MG63 (cell line): ENCODE measurements at regions not wholly inside any gene's neighbourhood (a gene's known extent, or its start where the extent isn't known, plus 50 kb on each side); places are given as distances from the start of the nearest gene placed in this dataset.

Experiments used
- DNase-seq: peaks from one replicate; pipeline ENCODE4 v3.0.0-alpha.2; 2020
- H3K27me3 ChIP-seq: fragments of 250-450 bp; sonication (Bioruptor Pico); 2 replicates; pipeline ENCODE4 v1.5.1; 2020; ENCODE audit warnings: mild to moderate bottlenecking, moderate library complexity
- H3K36me3 ChIP-seq: fragments of 250-450 bp; sonication (Bioruptor Pico); 2 replicates; pipeline ENCODE4 v1.5.1; 2020; ENCODE audit warnings: mild to moderate bottlenecking, moderate library complexity
- H3K4me3 ChIP-seq: fragments of 250-450 bp; sonication (Bioruptor Pico); 2 replicates; pipeline ENCODE4 v1.5.1; 2020; ENCODE audit warnings: mild to moderate bottlenecking, moderate library complexity
- H3K9me3 ChIP-seq: fragments of 250-450 bp; sonication (Bioruptor Pico); 2 replicates; pipeline ENCODE4 v1.5.1; 2020; ENCODE audit warnings: mild to moderate bottlenecking, moderate library complexity

GRCh38 chr10:15462253-15462897 is 91.3 kb upstream of the FAM171A1 start:
- Histone ChIP-seq H3K27me3 (no peaks in the 10 kb centered on the region), H3K36me3 (no peaks in the 10 kb centered on the region), H3K9me3 (0 out of 2 replicates have a peak, but pooled peaks cover 2% of the 10 kb centered on the region), H3K4me3 (no peak overlapping the region)
- DNase-seq = no peak

- DNase-seq = peak; percentile 76
- Histone ChIP-seq H3K36me3 (no peaks in the 10 kb centered on the region), H3K9me3 (0 out of 2 replicates have a peak, but pooled peaks cover 2% of the 10 kb centered on the region), H3K27me3 (no peaks in the 10 kb centered on the region), H3K4me3 (no peak overlapping the region)
Observed at GRCh38 chr10:15461353-15462108, 90.4 kb upstream of the FAM171A1 start.

GRCh38 chr10:15460661-15461060 is 89.6 kb upstream of the FAM171A1 start:
- Histone ChIP-seq H3K9me3 (0 out of 2 replicates have a peak, but pooled peaks cover 2% of the 10 kb centered on the region), H3K36me3 (no peaks in the 10 kb centered on the region), H3K4me3 (no peak overlapping the region), H3K27me3 (no peaks in the 10 kb centered on the region; the same call in 1 of the 2 replicates)
- DNase-seq = no peak

- Histone ChIP-seq H3K9me3 (0 out of 2 replicates have a peak, but pooled peaks cover 2% of the 10 kb centered on the region), H3K4me3 (no peak overlapping the region), H3K27me3 (no peaks in the 10 kb centered on the region; the same call in 1 of the 2 replicates), H3K36me3 (no peaks in the 10 kb centered on the region)
- DNase-seq = no peak
Observed at GRCh38 chr10:15459218-15459617, 88.1 kb upstream of the FAM171A1 start.

GRCh38 chr10:15457382-15457781 is 86.3 kb upstream of the FAM171A1 start:
- Histone ChIP-seq H3K9me3 (no peaks in the 10 kb centered on the region), H3K27me3 (no peaks in the 10 kb centered on the region; the same call in 1 of the 2 replicates), H3K36me3 (no peaks in the 10 kb centered on the region), H3K4me3 (no peak overlapping the region)
- no peak for DNase-seq

- Histone ChIP-seq H3K36me3 (no peaks in the 10 kb centered on the region), H3K9me3 (no peaks in the 10 kb centered on the region), H3K27me3 (no peaks in the 10 kb centered on the region; the same call in 1 of the 2 replicates), H3K4me3 (no peak overlapping the region)
- no peak for DNase-seq
Observed at GRCh38 chr10:15455456-15455855, 84.4 kb upstream of the FAM171A1 start.

- no peaks in the 10 kb centered on the region; the same call in 1 of the 2 replicates for H3K27me3 ChIP-seq
- no peak for DNase-seq
- no peak overlapping the region for H3K4me3 ChIP-seq
- no peaks in the 10 kb centered on the region for H3K9me3 ChIP-seq
- H3K36me3 ChIP-seq = no peaks in the 10 kb centered on the region
Observed at GRCh38 chr10:15453926-15454325, 82.8 kb upstream of the FAM171A1 start.

- no peak overlapping the region for H3K4me3 ChIP-seq
- no peaks in the 10 kb centered on the region for H3K9me3 ChIP-seq
- no peaks in the 10 kb centered on the region; the same call in 1 of the 2 replicates for H3K27me3 ChIP-seq
- DNase-seq = no peak
- H3K36me3 ChIP-seq = no peaks in the 10 kb centered on the region
Observed at GRCh38 chr10:15453457-15453856, 82.4 kb upstream of the FAM171A1 start.

GRCh38 chr10:15452545-15452944 is 81.5 kb upstream of the FAM171A1 start:
- no peaks in the 10 kb centered on the region for H3K9me3 ChIP-seq
- peaks cover 2% of the 10 kb centered on the region; the same call in 1 of the 2 replicates for H3K27me3 ChIP-seq
- no peak for DNase-seq
- no peak overlapping the region for H3K4me3 ChIP-seq
- H3K36me3 ChIP-seq = no peaks in the 10 kb centered on the region

GRCh38 chr10:15451137-15452094 is 80.3 kb upstream of the FAM171A1 start:
- no peak for DNase-seq
- Histone ChIP-seq H3K9me3 (no peaks in the 10 kb centered on the region), H3K27me3 (peaks cover 2% of the 10 kb centered on the region; the same call in 1 of the 2 replicates), H3K36me3 (no peaks in the 10 kb centered on the region), H3K4me3 (no peak overlapping the region)

- no peak for DNase-seq
- 0 out of 2 replicates have a peak, but pooled peaks cover 2% of the 10 kb centered on the region for H3K27me3 ChIP-seq
- no peaks in the 10 kb centered on the region for H3K9me3 ChIP-seq
- H3K4me3 ChIP-seq = no peak overlapping the region
- no peaks in the 10 kb centered on the region for H3K36me3 ChIP-seq
Observed at GRCh38 chr10:15448598-15448997, 77.5 kb upstream of the FAM171A1 start.

GRCh38 chr10:15445006-15445390 is 73.9 kb upstream of the FAM171A1 start:
- Histone ChIP-seq H3K36me3 (no peaks in the 10 kb centered on the region), H3K27me3 (0 out of 2 replicates have a peak, but pooled peaks cover 2% of the 10 kb centered on the region), H3K9me3 (no peaks in the 10 kb centered on the region), H3K4me3 (no peak overlapping the region)
- no peak for DNase-seq

GRCh38 chr10:15444105-15445005 is 73.3 kb upstream of the FAM171A1 start:
- H3K36me3 ChIP-seq = no peaks in the 10 kb centered on the region
- no peak overlapping the region for H3K4me3 ChIP-seq
- DNase-seq = no peak
- H3K27me3 ChIP-seq = 0 out of 2 replicates have a peak, but pooled peaks cover 2% of the 10 kb centered on the region
- no peaks in the 10 kb centered on the region for H3K9me3 ChIP-seq

- H3K9me3 ChIP-seq = no peaks in the 10 kb centered on the region
- H3K36me3 ChIP-seq = no peaks in the 10 kb centered on the region
- DNase-seq = no peak
- H3K4me3 ChIP-seq = no peak overlapping the region
- H3K27me3 ChIP-seq = no peaks in the 10 kb centered on the region
Observed at GRCh38 chr10:15442056-15442455, 71.0 kb upstream of the FAM171A1 start.

GRCh38 chr10:15440204-15440711 is 69.2 kb upstream of the FAM171A1 start:
- no peaks in the 10 kb centered on the region for H3K36me3 ChIP-seq
- H3K27me3 ChIP-seq = no peaks in the 10 kb centered on the region
- no peak for DNase-seq
- no peak overlapping the region for H3K4me3 ChIP-seq
- no peaks in the 10 kb centered on the region for H3K9me3 ChIP-seq
